K562 (cell line): ENCODE measurements at regions not wholly inside any gene's neighbourhood (a gene's known extent, or its start where the extent isn't known, plus 50 kb on each side); places are given as distances from the start of the nearest gene placed in this dataset.

ENCODE experiments used
- ATAC-seq: fragments of 200-7000 bp; cut with Tn5 transposase; 3 replicates; pipeline ENCODE4 v1.9.1; 2020; ENCODE audit warnings: moderate library complexity
- BruUV-seq: library from RNA; stranded (reverse); fragments of 400-500 nt; replicated peaks from 2 replicates; lab custom pipeline; 2021; lab: Mats Ljungman, UMichigan
- CTCF ChIA-PET: fragments of 300-600 bp; formaldehyde crosslinking; extraction: SDS; loops from one replicate; lab custom pipeline; 2021; ENCODE audit warnings: low intra/inter-chr PET ratio; lab: Yijun Ruan, JAX
- POLR2A ChIA-PET: fragments of 300-600, 350-650 bp; sonication (Branson Sonifier 250); formaldehyde crosslinking; extraction: SDS; loops from one replicate; lab custom pipeline; 2021; ENCODE audit warnings: antibody characterized with exemption, inconsistent platforms; lab: Yijun Ruan, JAX
- DNase-seq, 4 experiments: peaks; one replicate each; pipeline versions ENCODE4 v3.0.0 to v3.0.0-alpha.2; 2011 to 2018; ENCODE audit warnings: low spot score in 3 of 4, mixed read lengths in 3 of 4; ENCODE audit errors: extremely low read depth in 1 of 4
- FAIRE-seq: peaks from 2 replicates; lab custom pipeline; 2011; peaks lifted over from hg19 to GRCh38; lab: Jason Lieb, UNC
- H2AFZ ChIP-seq: 2 replicates; pipeline ENCODE4 v1.6.0; 2011; ENCODE audit warnings: low read depth, low read length, control low read depth, inconsistent platforms
- H3K27ac ChIP-seq: fragments of 200-600 bp; 3 replicates; pipeline ENCODE4 v1.8.0; 2011; ENCODE audit warnings: low read depth, mild to moderate bottlenecking, control low read depth, inconsistent platforms, low read length, moderate library complexity, mixed read lengths; ENCODE audit errors: extremely low read depth
- H3K27me3 ChIP-seq, 2 experiments: fragments of 300-600 bp in 1 of 2; 2 replicates in 1 of 2; 3 replicates in 1 of 2; pipeline versions ENCODE4 v1.6.0 to v1.8.0; 2011; ENCODE audit warnings: inconsistent platforms in 2 of 2, low read length in 2 of 2, mild to moderate bottlenecking in 1 of 2, mixed read lengths in 1 of 2, moderate library complexity in 1 of 2; ENCODE audit not compliant: control insufficient read depth in 2 of 2, insufficient read depth in 2 of 2
- H3K36me3 ChIP-seq: fragments of 300-600 bp; 3 replicates; pipeline ENCODE4 v1.8.0; 2011; ENCODE audit warnings: mild to moderate bottlenecking, low read length, inconsistent platforms; ENCODE audit not compliant: control insufficient read depth, insufficient read depth
- H3K4me1 ChIP-seq, 2 experiments: fragments of 200-600 bp in 1 of 2; replicated peaks in 1 of 2; 2 replicates in 1 of 2; 3 replicates in 1 of 2; pipeline versions ENCODE4 v1.5.1 to v1.8.0; 2011; ENCODE audit warnings: inconsistent platforms in 2 of 2, low read length in 2 of 2, mild to moderate bottlenecking in 1 of 2, mixed read lengths in 1 of 2, moderate library complexity in 1 of 2; ENCODE audit not compliant: control insufficient read depth in 2 of 2, insufficient read depth in 2 of 2
- H3K4me2 ChIP-seq: 2 replicates; pipeline ENCODE4 v1.6.1; 2011; ENCODE audit warnings: low read length, control low read depth, inconsistent platforms, mixed read lengths; ENCODE audit not compliant: insufficient read depth
- H3K4me3 ChIP-seq: fragments of 200-600 bp; sonication (generic), shearing (Covaris generic); 2 replicates; pipeline ENCODE4 v1.5.1; 2016; ENCODE audit warnings: control low read depth, inconsistent platforms
- H3K79me2 ChIP-seq: fragments of 200-600 bp; 3 replicates; pipeline ENCODE4 v1.8.0; 2011; ENCODE audit warnings: low read length, inconsistent platforms; ENCODE audit not compliant: control insufficient read depth, insufficient read depth
- H3K9ac ChIP-seq, 2 experiments: 2 replicates each; pipeline versions ENCODE4 v1.6.0 to v1.6.1; 2011; ENCODE audit warnings: low read depth in 2 of 2, low read length in 2 of 2, control low read depth in 1 of 2, inconsistent platforms in 1 of 2, mild to moderate bottlenecking in 1 of 2, mixed read lengths in 1 of 2; ENCODE audit not compliant: insufficient read depth in 1 of 2
- H3K9me1 ChIP-seq: one replicate; pipeline ENCODE4 v1.6.0; 2011; ENCODE audit warnings: inconsistent platforms, mild to moderate bottlenecking, low read length, moderate library complexity; ENCODE audit not compliant: control insufficient read depth, insufficient read depth
- H3K9me3 ChIP-seq: replicated peaks from 2 replicates; pipeline ENCODE4 v1.5.1; 2011; ENCODE audit warnings: low read depth, low read length, inconsistent platforms; ENCODE audit not compliant: control insufficient read depth, insufficient read depth
- H4K20me1 ChIP-seq: replicated peaks from 2 replicates; pipeline ENCODE4 v1.6.1; 2011; ENCODE audit warnings: low read length, inconsistent platforms, mixed read lengths; ENCODE audit not compliant: control insufficient read depth, insufficient read depth
- CBFB ChIP-seq: sonication (generic); formaldehyde crosslinking; IDR thresholded peaks from 2 replicates; pipeline ENCODE4 v1.4.0; 2020; ENCODE audit warnings: mild to moderate bottlenecking, missing genetic modification reagents
- HNRNPH1 ChIP-seq: fragments of 200-400 bp; formaldehyde crosslinking; optimal IDR thresholded peaks from 2 replicates; pipeline ENCODE3; 2017; ENCODE audit warnings: low read depth, mild to moderate bottlenecking, low read length, moderate library complexity
- MEIS2 ChIP-seq: fragments of 450-650 bp; IDR thresholded peaks from 2 replicates; pipeline ENCODE4 v1.6.1; 2014; ENCODE audit warnings: mild to moderate bottlenecking; ENCODE audit not compliant: partially characterized antibody
- NEUROD1 ChIP-seq: fragments of 150-350 bp; IDR thresholded peaks from 2 replicates; pipeline ENCODE4 v1.6.1; 2014; ENCODE audit warnings: borderline replicate concordance, low read length, low read depth; ENCODE audit not compliant: partially characterized antibody
- ZNF184 ChIP-seq: sonication (generic); formaldehyde crosslinking; IDR thresholded peaks from 2 replicates; pipeline ENCODE4 v1.5.0; 2020; ENCODE audit warnings: missing genetic modification reagents
- ZNF507 ChIP-seq: conservative IDR thresholded peaks from 2 replicates; pipeline ENCODE4 v1.6.1; 2017; ENCODE audit warnings: missing genetic modification characterization, missing compliant biosample characterization
- ZNF830 ChIP-seq: fragments of 250-450 bp; sonication (Bioruptor Pico); IDR thresholded peaks from 2 replicates; pipeline ENCODE4 v1.5.0; 2021; ENCODE audit warnings: mild to moderate bottlenecking
- WGBS: fragments of 100-300 bp; shearing (Covaris generic); methylation state at CpG from one replicate; pipeline ENCODE4 v1.1.6; 2016; ENCODE audit warnings: low coverage, mixed read lengths; ENCODE audit not compliant: insufficient coverage; ENCODE audit errors: missing lambda C conversion rate; 5-methylcytosine and 5-hydroxymethylcytosine counted together
- in situ Hi-C: fragments of 300-500 bp; cut with MboI; formaldehyde crosslinking; loops from 4 replicates; pipeline ENCODE4 v1.15.0; 2018; ENCODE audit warnings: inconsistent platforms, mixed read lengths
- intact Hi-C: fragments of 100-400 bp; cut with micrococcal nuclease; formaldehyde crosslinking; loops from 2 replicates; pipeline ENCODE4 v1.14.2; 2022
- TF ChIP-seq, protein P1 (sequence below): sonication (generic); formaldehyde crosslinking; IDR thresholded peaks from 2 replicates; pipeline ENCODE4 v1.8.0; 2022; ENCODE audit warnings: mild to moderate bottlenecking, missing genetic modification reagents
- TF ChIP-seq, protein P2 (sequence below), 2 experiments: IDR thresholded peaks in 1 of 2; conservative IDR thresholded peaks in 1 of 2; 2 replicates each; pipeline ENCODE4 v1.6.1; 2016; ENCODE audit warnings: low read depth in 2 of 2, mild to moderate bottlenecking in 1 of 2, missing compliant biosample characterization in 1 of 2, missing genetic modification characterization in 1 of 2, moderate library complexity in 1 of 2
- TF ChIP-seq, protein P3 (sequence below): fragments of 250-450 bp; sonication (Bioruptor Pico); IDR thresholded peaks from 2 replicates; pipeline ENCODE4 v1.5.0; 2020; ENCODE audit warnings: mild to moderate bottlenecking

GRCh38 chr20:4076671-4077070, 61.3 kb upstream of the RNF24 start:
- intact Hi-C loops = no loop called here
- H3K79me2 ChIP-seq = no peaks in the 10 kb centered on the region; the same call in 2 of the 3 replicates
- DNase-seq (no peak), FAIRE-seq (no peak), ATAC-seq (no peak)
- peak overlapping the region; percentile 28; the same call in 1 of the 3 replicates for H3K27ac ChIP-seq
- no peak overlapping the region for H3K4me3 ChIP-seq
- no TSS peak for BruUV-seq
- no peak overlapping the region for H3K4me2 ChIP-seq
- in situ Hi-C loops = no loop called here
- H3K27me3 ChIP-seq = no peaks in the 10 kb centered on the region
- peaks cover 14 to 55% of the 10 kb centered on the region in 2 experiments for H3K4me1 ChIP-seq
- no peaks in the 10 kb centered on the region for H3K36me3 ChIP-seq
- 22% methylated on average over 3 of the region's 3 CpGs for WGBS
- peak overlapping the region; percentile 68 for H2AFZ ChIP-seq
- H4K20me1 ChIP-seq = no peaks in the 10 kb centered on the region
- TF ChIP-seq, protein P1, sequence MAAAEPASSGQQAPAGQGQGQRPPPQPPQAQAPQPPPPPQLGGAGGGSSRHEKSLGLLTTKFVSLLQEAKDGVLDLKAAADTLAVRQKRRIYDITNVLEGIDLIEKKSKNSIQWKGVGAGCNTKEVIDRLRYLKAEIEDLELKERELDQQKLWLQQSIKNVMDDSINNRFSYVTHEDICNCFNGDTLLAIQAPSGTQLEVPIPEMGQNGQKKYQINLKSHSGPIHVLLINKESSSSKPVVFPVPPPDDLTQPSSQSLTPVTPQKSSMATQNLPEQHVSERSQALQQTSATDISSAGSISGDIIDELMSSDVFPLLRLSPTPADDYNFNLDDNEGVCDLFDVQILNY (CRISPR knock-in tag) = no peak
- no peak for TF ChIP-seq ZNF507 (tag)
- TF ChIP-seq, protein P2, sequence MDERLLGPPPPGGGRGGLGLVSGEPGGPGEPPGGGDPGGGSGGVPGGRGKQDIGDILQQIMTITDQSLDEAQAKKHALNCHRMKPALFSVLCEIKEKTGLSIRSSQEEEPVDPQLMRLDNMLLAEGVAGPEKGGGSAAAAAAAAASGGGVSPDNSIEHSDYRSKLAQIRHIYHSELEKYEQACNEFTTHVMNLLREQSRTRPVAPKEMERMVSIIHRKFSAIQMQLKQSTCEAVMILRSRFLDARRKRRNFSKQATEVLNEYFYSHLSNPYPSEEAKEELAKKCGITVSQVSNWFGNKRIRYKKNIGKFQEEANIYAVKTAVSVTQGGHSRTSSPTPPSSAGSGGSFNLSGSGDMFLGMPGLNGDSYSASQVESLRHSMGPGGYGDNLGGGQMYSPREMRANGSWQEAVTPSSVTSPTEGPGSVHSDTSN (CRISPR knock-in tag; IDR thresholded peaks at IDR 0.05; ENCODE audit: low read depth) = no peak
- TF ChIP-seq, protein P2 (tag; conservative IDR thresholded peaks at IDR 0.05; ENCODE audit: low read depth) = peak; percentile 49
- TF ChIP-seq HNRNPH1 = no peak
- no peak for TF ChIP-seq CBFB (CRISPR knock-in tag)
- no peak for TF ChIP-seq NEUROD1
- TF ChIP-seq MEIS2 = peak; percentile 78
- TF ChIP-seq ZNF830 (CRISPR knock-in tag) = no peak
- TF ChIP-seq, protein P3, sequence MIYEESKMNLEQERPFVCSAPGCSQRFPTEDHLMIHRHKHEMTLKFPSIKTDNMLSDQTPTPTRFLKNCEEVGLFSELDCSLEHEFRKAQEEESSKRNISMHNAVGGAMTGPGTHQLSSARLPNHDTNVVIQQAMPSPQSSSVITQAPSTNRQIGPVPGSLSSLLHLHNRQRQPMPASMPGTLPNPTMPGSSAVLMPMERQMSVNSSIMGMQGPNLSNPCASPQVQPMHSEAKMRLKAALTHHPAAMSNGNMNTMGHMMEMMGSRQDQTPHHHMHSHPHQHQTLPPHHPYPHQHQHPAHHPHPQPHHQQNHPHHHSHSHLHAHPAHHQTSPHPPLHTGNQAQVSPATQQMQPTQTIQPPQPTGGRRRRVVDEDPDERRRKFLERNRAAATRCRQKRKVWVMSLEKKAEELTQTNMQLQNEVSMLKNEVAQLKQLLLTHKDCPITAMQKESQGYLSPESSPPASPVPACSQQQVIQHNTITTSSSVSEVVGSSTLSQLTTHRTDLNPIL (CRISPR knock-in tag) = no peak
- no peak for TF ChIP-seq ZNF184 (CRISPR knock-in tag)
- H3K9me3 ChIP-seq = no peaks in the 10 kb centered on the region; the same call in 1 of the 2 replicates
- CTCF ChIA-PET = no interaction called here
- POLR2A ChIA-PET = no interaction called here
- no peak overlapping the region for H3K9ac ChIP-seq
- H3K9me1 ChIP-seq = no peaks in the 10 kb centered on the region
